GM21360 (cell line): ENCODE measurements at regions not wholly inside any gene's neighbourhood (a gene's known extent, or its start where the extent isn't known, plus 50 kb on each side); places are given as distances from the start of the nearest gene placed in this dataset.
"Not testable (repeated sequence)": the region's sequence is repeated elsewhere in the genome, so short reads cannot be mapped to it uniquely, and the experiment has no call there.

Experiments
- ATAC-seq: cut with Tn5 transposase; IDR thresholded peaks from one replicate; pipeline ENCODE4 v1.9.1; 2021; ENCODE audit warnings: mild to moderate bottlenecking, moderate library complexity; ENCODE audit not compliant: unreplicated experiment

GRCh38 chr1:209086486-209087192, 496.9 kb upstream of the CAMK1G start:
- peak; percentile 94 for ATAC-seq

- no peak for ATAC-seq
These were observed 489.1 kb upstream of the CAMK1G start for GRCh38 chr1:209094384-209094783.

GRCh38 chr1:209095627-209096595, 487.6 kb upstream of the CAMK1G start:
- ATAC-seq: no peak

GRCh38 chr1:209100460-209100859, 483.1 kb upstream of the CAMK1G start:
- ATAC-seq: no peak

GRCh38 chr1:209101106-209101505, 482.4 kb upstream of the CAMK1G start:
- no peak for ATAC-seq

- no peak for ATAC-seq
These were observed 481.4 kb upstream of the CAMK1G start for GRCh38 chr1:209102120-209102519.

- no peak for ATAC-seq
These were observed 481.0 kb upstream of the CAMK1G start for GRCh38 chr1:209102531-209102930.

GRCh38 chr1:209103092-209103491, 480.4 kb upstream of the CAMK1G start:
- ATAC-seq: peak; percentile 42

- ATAC-seq: no peak
These were observed 478.9 kb upstream of the CAMK1G start for GRCh38 chr1:209104646-209105045.

- no peak for ATAC-seq
These were observed 477.8 kb upstream of the CAMK1G start for GRCh38 chr1:209105701-209106100.

- ATAC-seq: no peak
These were observed 477.2 kb upstream of the CAMK1G start for GRCh38 chr1:209106237-209106741.

GRCh38 chr1:209106861-209107260, 476.7 kb upstream of the CAMK1G start:
- ATAC-seq: no peak

- ATAC-seq: peak; percentile 55
These were observed 476.0 kb upstream of the CAMK1G start for GRCh38 chr1:209107535-209107934.

- ATAC-seq: no peak
These were observed 474.3 kb upstream of the CAMK1G start for GRCh38 chr1:209109001-209109785.

- ATAC-seq: no peak
These were observed 470.0 kb upstream of the CAMK1G start for GRCh38 chr1:209113521-209113920.

- no peak for ATAC-seq
These were observed 466.8 kb upstream of the CAMK1G start for GRCh38 chr1:209116705-209117104.

GRCh38 chr1:209123601-209124000, 459.9 kb upstream of the CAMK1G start:
- ATAC-seq: no peak

GRCh38 chr1:209129091-209129490, 454.4 kb upstream of the CAMK1G start:
- not testable (repeated sequence) for ATAC-seq

- ATAC-seq: no peak
These were observed 452.6 kb upstream of the CAMK1G start for GRCh38 chr1:209130886-209131285.

GRCh38 chr1:209132736-209133467, 450.6 kb upstream of the CAMK1G start:
- no peak for ATAC-seq
